MCF 10A (cell line): ENCODE measurements at regions not wholly inside any gene's neighbourhood (a gene's known extent, or its start where the extent isn't known, plus 50 kb on each side); places are given as distances from the start of the nearest gene placed in this dataset.

Source experiments
- BruUV-seq: library from RNA; stranded (reverse); fragments of 400-500 nt; replicated peaks from 2 replicates; lab custom pipeline; 2021; lab: Mats Ljungman, UMichigan
- CTCF ChIA-PET: fragments of 300-600 bp; sonication (Branson Sonifier 250); formaldehyde crosslinking; extraction: SDS; loops from one replicate; lab custom pipeline; 2021; ENCODE audit warnings: antibody characterized with exemption, inconsistent platforms; lab: Yijun Ruan, JAX
- POLR2A ChIA-PET: fragments of 300-600, 350-650 bp; sonication (Branson Sonifier 250); formaldehyde crosslinking; extraction: SDS; loops from one replicate; lab custom pipeline; 2020; ENCODE audit warnings: antibody characterized with exemption, inconsistent platforms; lab: Yijun Ruan, JAX
- DNase-seq: peaks from one replicate; pipeline ENCODE4 v3.0.0-alpha.2; 2018; ENCODE audit not compliant: unreplicated experiment
- H3K27ac Mint-ChIP-seq: one replicate; pipeline ENCODE4 v1.8.0; 2022; ENCODE audit warnings: mild to moderate bottlenecking, low read depth, mixed read lengths; ENCODE audit not compliant: unreplicated experiment
- H3K27me3 Mint-ChIP-seq: one replicate; pipeline ENCODE4 v1.8.0; 2022; ENCODE audit warnings: mixed read lengths; ENCODE audit not compliant: insufficient read depth, unreplicated experiment
- H3K36me3 Mint-ChIP-seq: one replicate; pipeline ENCODE4 v1.8.0; 2022; ENCODE audit warnings: mild to moderate bottlenecking, moderate library complexity, mixed read lengths; ENCODE audit not compliant: insufficient read depth, unreplicated experiment
- H3K4me1 Mint-ChIP-seq: one replicate; pipeline ENCODE4 v1.8.0; 2022; ENCODE audit warnings: mixed read lengths; ENCODE audit not compliant: insufficient read depth, unreplicated experiment
- H3K4me3 Mint-ChIP-seq: one replicate; pipeline ENCODE4 v1.8.0; 2022; ENCODE audit warnings: mild to moderate bottlenecking, moderate library complexity, mixed read lengths; ENCODE audit not compliant: unreplicated experiment
- H3K9me3 Mint-ChIP-seq: one replicate; pipeline ENCODE4 v1.8.0; 2022; ENCODE audit warnings: mixed read lengths; ENCODE audit not compliant: unreplicated experiment
- intact Hi-C: fragments of 100-400 bp; cut with micrococcal nuclease; formaldehyde crosslinking; loops from 2 replicates; pipeline ENCODE4 v1.14.1; 2022
- TF ChIP-seq, protein P1 (sequence below): fragments of 200-600 bp; IDR thresholded peaks from one replicate; pipeline ENCODE4 v1.8.0; 2022; ENCODE audit warnings: antibody characterized with exemption, mild to moderate bottlenecking; ENCODE audit not compliant: unreplicated experiment

DNA sequence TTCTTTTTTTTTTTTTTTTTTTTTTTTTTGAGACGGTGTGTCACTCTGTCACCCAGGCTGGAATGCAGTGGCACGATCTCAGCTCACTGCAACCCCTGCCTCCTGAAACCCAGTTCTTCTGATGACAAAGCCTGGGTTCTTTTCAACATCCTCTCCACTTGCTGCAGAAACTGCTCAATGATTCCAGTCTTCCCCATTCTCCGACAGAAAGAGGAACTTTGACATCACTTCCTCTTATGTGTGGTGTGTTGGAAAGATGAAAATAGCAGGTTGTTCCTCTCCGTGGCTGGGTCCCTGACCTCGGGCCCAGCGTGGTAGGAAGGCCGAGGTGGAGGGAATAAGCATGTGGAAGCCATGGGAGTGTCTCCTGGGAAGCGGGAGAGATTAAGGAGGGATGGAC, 198.4 kb downstream of the PHETA1 start:
- no peak for DNase-seq
- peaks cover 69% of the 10 kb centered on the region for H3K27me3 Mint-ChIP-seq
- H3K27ac Mint-ChIP-seq: no peak overlapping the region
- BruUV-seq: no TSS peak
- intact Hi-C loops: loop anchor here (10.0 kb wide), 1 partner anchor 236 kb away; no protein-coding TSS in a partner anchor
- no peaks in the 10 kb centered on the region for H3K36me3 Mint-ChIP-seq
- CTCF ChIA-PET: interaction anchor here (0.6 to 0.8 kb wide), 2 partner anchors 36 to 1382 kb away, joined by 3 to 6 read pairs; no protein-coding TSS in a partner anchor
- no peaks in the 10 kb centered on the region for H3K9me3 Mint-ChIP-seq
- POLR2A ChIA-PET: no interaction called here
- no peaks in the 10 kb centered on the region for H3K4me1 Mint-ChIP-seq
- no peak overlapping the region for H3K4me3 Mint-ChIP-seq
- TF ChIP-seq, protein P1, sequence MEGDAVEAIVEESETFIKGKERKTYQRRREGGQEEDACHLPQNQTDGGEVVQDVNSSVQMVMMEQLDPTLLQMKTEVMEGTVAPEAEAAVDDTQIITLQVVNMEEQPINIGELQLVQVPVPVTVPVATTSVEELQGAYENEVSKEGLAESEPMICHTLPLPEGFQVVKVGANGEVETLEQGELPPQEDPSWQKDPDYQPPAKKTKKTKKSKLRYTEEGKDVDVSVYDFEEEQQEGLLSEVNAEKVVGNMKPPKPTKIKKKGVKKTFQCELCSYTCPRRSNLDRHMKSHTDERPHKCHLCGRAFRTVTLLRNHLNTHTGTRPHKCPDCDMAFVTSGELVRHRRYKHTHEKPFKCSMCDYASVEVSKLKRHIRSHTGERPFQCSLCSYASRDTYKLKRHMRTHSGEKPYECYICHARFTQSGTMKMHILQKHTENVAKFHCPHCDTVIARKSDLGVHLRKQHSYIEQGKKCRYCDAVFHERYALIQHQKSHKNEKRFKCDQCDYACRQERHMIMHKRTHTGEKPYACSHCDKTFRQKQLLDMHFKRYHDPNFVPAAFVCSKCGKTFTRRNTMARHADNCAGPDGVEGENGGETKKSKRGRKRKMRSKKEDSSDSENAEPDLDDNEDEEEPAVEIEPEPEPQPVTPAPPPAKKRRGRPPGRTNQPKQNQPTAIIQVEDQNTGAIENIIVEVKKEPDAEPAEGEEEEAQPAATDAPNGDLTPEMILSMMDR: no peak

DNA sequence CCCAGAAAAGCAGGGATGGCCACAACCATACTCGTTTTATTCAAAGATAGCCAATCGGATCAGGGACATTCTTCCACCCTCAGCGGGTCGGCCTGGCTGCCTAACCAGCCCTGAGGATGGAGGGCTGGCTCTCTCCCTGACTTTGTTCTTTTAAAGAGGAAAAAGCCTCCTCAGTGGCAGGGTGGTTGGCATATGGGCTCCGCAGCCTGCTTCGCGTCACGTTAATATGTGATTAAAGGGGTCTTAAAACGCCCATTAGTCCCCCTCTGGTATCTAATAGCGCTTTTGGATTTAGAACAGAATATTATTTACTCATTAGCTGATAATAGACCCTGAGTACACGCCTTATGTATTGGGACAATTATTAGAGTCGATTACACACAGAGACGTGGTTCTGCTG, 199.4 kb downstream of the PHETA1 start:
- Mint-ChIP-seq H3K27ac (no peak overlapping the region), H3K27me3 (peaks cover 68% of the 10 kb centered on the region), H3K4me1 (no peaks in the 10 kb centered on the region), H3K36me3 (no peaks in the 10 kb centered on the region), H3K4me3 (no peak overlapping the region), H3K9me3 (no peaks in the 10 kb centered on the region)
- no TSS peak for BruUV-seq
- intact Hi-C loops: no loop called here
- ChIA-PET CTCF (interaction anchor here (0.7 kb wide), 1 partner anchor 11 kb away, joined by 3 read pairs; no protein-coding TSS in a partner anchor), POLR2A (no interaction called here)
- TF ChIP-seq, protein P1: no peak
- DNase-seq: no peak

DNA sequence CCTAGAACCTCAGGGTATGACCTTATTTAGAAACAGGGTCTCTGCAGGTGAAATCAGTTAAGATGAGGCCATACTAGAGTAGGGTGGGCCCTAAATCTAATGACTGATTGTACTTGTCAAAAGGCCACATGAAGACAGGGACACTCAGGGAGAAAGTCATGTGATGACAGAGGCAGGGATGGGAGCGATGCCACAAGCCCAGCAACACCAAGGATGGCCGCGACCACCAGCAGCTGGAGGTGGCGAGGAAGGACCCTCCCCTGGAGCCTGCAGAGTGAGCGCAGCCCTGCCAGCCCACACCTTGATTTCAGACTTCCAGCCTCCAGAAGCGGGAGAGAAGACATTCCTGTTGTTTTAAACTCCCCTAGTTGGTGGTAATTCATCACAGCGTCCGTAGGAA, 199.9 kb downstream of the PHETA1 start:
- H3K27ac Mint-ChIP-seq: no peak overlapping the region
- intact Hi-C loops: no loop called here
- BruUV-seq: no TSS peak
- ChIA-PET CTCF (interaction anchor here (0.7 kb wide), 1 partner anchor 11 kb away, joined by 3 read pairs; no protein-coding TSS in a partner anchor), POLR2A (no interaction called here)
- H3K36me3 Mint-ChIP-seq: no peaks in the 10 kb centered on the region
- H3K4me1 Mint-ChIP-seq: no peaks in the 10 kb centered on the region
- no peak for DNase-seq
- H3K4me3 Mint-ChIP-seq: no peak overlapping the region
- TF ChIP-seq, protein P1: no peak
- H3K27me3 Mint-ChIP-seq: peaks cover 68% of the 10 kb centered on the region
- H3K9me3 Mint-ChIP-seq: no peaks in the 10 kb centered on the region

DNA sequence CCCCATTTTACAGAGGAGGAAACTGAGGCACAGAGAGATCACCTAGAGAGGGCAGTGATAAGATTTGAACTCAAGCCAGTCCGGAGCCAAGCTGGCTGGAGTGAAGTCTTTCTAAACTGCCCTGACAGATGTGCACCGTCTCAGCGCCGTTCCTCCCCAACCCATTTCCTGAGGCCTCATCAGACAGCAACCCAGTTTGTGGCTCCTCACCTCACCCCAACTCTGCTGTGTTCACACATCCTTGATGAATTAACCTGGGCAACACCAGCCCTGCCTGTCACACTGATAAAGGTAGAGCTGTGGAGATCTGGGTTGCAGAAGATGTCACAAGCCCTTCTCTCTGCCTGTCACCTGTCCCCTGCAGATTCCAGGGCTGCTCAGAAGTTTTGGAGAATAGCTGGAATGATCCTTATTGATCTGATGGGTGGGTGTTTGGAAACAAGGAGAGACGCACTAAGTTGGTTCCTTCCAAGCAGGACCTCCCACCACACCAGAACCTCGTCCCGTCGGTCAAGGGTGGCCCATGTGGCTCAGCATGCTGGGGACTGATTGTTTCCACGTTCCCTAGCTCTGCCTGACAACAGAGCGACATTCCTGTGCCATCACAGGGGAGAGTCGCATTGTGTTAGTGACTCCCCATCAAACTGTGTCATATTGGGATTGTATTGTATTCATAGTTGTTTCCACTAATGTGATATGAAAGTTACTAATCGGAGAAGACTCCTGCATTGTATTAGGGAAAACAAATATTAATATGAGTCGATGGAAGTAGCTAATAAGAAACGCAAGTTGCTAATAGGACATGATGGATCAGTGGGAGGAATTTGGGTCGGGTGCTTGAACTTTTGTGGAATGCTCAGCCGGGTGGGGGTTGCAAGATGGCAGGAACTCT, 200.6 kb downstream of the PHETA1 start:
- intact Hi-C loops: no loop called here
- Mint-ChIP-seq H3K27ac (no peak overlapping the region), H3K27me3 (peaks cover 63% of the 10 kb centered on the region), H3K4me1 (no peaks in the 10 kb centered on the region), H3K36me3 (no peaks in the 10 kb centered on the region), H3K9me3 (no peaks in the 10 kb centered on the region), H3K4me3 (no peak overlapping the region)
- BruUV-seq: no TSS peak
- TF ChIP-seq, protein P1: no peak
- DNase-seq: no peak
- POLR2A ChIA-PET: no interaction called here
- CTCF ChIA-PET: interaction anchor here (0.6 kb wide), 1 partner anchor 117 kb away, joined by 3 read pairs; no protein-coding TSS in a partner anchor
